ENCODE measurements at regions not wholly inside any gene's neighbourhood (a gene's known extent, or its start where the extent isn't known, plus 50 kb on each side); places are given as distances from the start of the nearest gene placed in this dataset.

DNA sequence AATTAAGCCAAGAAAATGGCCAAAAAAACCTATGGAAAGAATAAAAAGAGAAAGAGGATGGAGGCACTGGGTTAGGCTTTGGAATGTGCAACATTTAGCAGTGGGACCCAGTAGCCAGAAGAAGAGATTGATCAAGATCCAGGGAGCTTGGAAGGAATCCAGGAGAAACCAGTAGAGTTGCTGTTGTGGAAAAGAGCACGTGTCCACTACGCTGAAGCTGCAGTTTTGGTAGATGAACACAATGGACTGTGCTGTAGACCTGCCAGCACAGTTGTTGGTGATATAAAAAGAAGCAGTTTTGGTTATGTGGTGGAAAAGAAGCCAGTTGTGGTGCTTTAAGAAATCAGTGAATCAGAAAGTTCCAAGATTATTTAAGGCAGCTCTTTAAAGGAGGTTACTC lies 802.2 kb upstream of the POM121L12 start (continued):
- TF ChIP-seq, protein P1, sequence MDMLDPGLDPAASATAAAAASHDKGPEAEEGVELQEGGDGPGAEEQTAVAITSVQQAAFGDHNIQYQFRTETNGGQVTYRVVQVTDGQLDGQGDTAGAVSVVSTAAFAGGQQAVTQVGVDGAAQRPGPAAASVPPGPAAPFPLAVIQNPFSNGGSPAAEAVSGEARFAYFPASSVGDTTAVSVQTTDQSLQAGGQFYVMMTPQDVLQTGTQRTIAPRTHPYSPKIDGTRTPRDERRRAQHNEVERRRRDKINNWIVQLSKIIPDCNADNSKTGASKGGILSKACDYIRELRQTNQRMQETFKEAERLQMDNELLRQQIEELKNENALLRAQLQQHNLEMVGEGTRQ (IDR thresholded peaks at IDR 0.05; ENCODE audit: low read length), result no peak
- TF ChIP-seq SIN3A (conservative IDR thresholded peaks at IDR 0.05 in 1 of 2, IDR thresholded peaks at IDR 0.05 in 1 of 2; ENCODE audit: low read depth in 1 of 2, low read length in 2 of 2) (no peak), TAF7 (optimal IDR thresholded peaks at IDR 0.05; ENCODE audit: borderline replicate concordance, low read depth, low read length) (no peak), RFX5 (IDR thresholded peaks at IDR 0.05; ENCODE audit: borderline replicate concordance, low read depth, low read length) (no peak), EGR1 (IDR thresholded peaks at IDR 0.05; ENCODE audit: borderline replicate concordance, low read depth, low read length) (no peak)

Data from H1 (cell line).